H1 (cell line): ENCODE measurements at regions not wholly inside any gene's neighbourhood (a gene's known extent, or its start where the extent isn't known, plus 50 kb on each side); places are given as distances from the start of the nearest gene placed in this dataset.

Experiments used
- CTCF ChIA-PET: fragments of 300-600 bp; sonication (Branson Sonifier 250); formaldehyde crosslinking; loops from one replicate; lab custom pipeline; 2021; ENCODE audit not compliant: partially characterized antibody; lab: Charles Lee
- POLR2A ChIA-PET: fragments of 300-600 bp; sonication (Branson Sonifier 250); formaldehyde crosslinking; loops from one replicate; lab custom pipeline; 2021; ENCODE audit warnings: inconsistent platforms; ENCODE audit not compliant: partially characterized antibody; lab: Charles Lee
- DNase-seq, 2 experiments: peaks; one replicate each; pipeline versions ENCODE4 v3.0.0 to v3.0.0-alpha.2; 2010 to 2022; ENCODE audit warnings: low spot score in 2 of 2, low read depth in 1 of 2, mixed read lengths in 1 of 2
- FAIRE-seq: peaks from 2 replicates; lab custom pipeline; 2011; peaks lifted over from hg19 to GRCh38; lab: Jason Lieb, UNC
- H2AFZ ChIP-seq: 2 replicates; pipeline ENCODE4 v1.8.1; 2012; ENCODE audit warnings: low read length, inconsistent platforms
- H2AK5ac ChIP-seq: 2 replicates; pipeline ENCODE4 v1.6.1; 2013; ENCODE audit warnings: low read depth, low read length
- H2BK120ac ChIP-seq: replicated peaks from 2 replicates; pipeline ENCODE3; 2013; ENCODE audit warnings: low read depth, low read length, inconsistent platforms
- H2BK12ac ChIP-seq: 2 replicates; pipeline ENCODE4 v1.6.1; 2013; ENCODE audit warnings: low read depth, low read length
- H2BK15ac ChIP-seq: 2 replicates; pipeline ENCODE4 v1.6.1; 2013; ENCODE audit warnings: low read length
- H2BK20ac ChIP-seq: 2 replicates; pipeline ENCODE4 v1.6.1; 2013; ENCODE audit warnings: low read length
- H2BK5ac ChIP-seq: 2 replicates; pipeline ENCODE4 v1.6.1; 2013; ENCODE audit warnings: low read depth, low read length
- H3K14ac ChIP-seq: 2 replicates; pipeline ENCODE4 v1.6.1; 2013; ENCODE audit warnings: inconsistent platforms; ENCODE audit not compliant: insufficient read length
- H3K18ac ChIP-seq: 2 replicates; pipeline ENCODE4 v1.6.1; 2013; ENCODE audit warnings: low read length; ENCODE audit errors: extremely low read depth
- H3K23ac ChIP-seq: 2 replicates; pipeline ENCODE4 v1.6.1; 2013; ENCODE audit warnings: inconsistent platforms; ENCODE audit not compliant: insufficient read length
- H3K23me2 ChIP-seq: 2 replicates; pipeline ENCODE4 v1.6.1; 2013; ENCODE audit warnings: low read depth, low read length
- H3K27ac ChIP-seq: 2 replicates; pipeline ENCODE4 v1.6.1; 2011; ENCODE audit warnings: low read depth, low read length, inconsistent platforms
- H3K27me3 ChIP-seq, 4 experiments: replicated peaks in 1 of 4; 1 replicate in 1 of 4; 2 replicates in 3 of 4; pipeline versions ENCODE4 v1.6.1 to v1.8.1; 2011 to 2013; ENCODE audit warnings: low read length in 3 of 4, mild to moderate bottlenecking in 3 of 4, inconsistent platforms in 2 of 4, mixed read lengths in 2 of 4, moderate library complexity in 1 of 4; ENCODE audit not compliant: control insufficient read depth in 3 of 4, insufficient read depth in 3 of 4; ENCODE audit errors: extremely low read depth in 1 of 4
- H3K36me3 ChIP-seq, 4 experiments: 2 replicates each; pipeline versions ENCODE4 v1.6.1 to v1.8.1; 2011 to 2013; ENCODE audit warnings: mild to moderate bottlenecking in 4 of 4, low read length in 3 of 4, moderate library complexity in 2 of 4, control low read depth in 1 of 4, inconsistent platforms in 1 of 4; ENCODE audit not compliant: insufficient read depth in 4 of 4, control insufficient read depth in 2 of 4
- H3K4ac ChIP-seq: replicated peaks from 2 replicates; pipeline ENCODE3; 2013; ENCODE audit warnings: low read length, low read depth, mixed read lengths, inconsistent platforms; ENCODE audit not compliant: insufficient read length
- H3K4me1 ChIP-seq, 4 experiments: replicated peaks in 1 of 4; 1 replicate in 1 of 4; 2 replicates in 3 of 4; pipeline versions ENCODE4 v1.6.1 to v1.8.1; 2011 to 2013; ENCODE audit warnings: low read length in 3 of 4, inconsistent platforms in 2 of 4, mixed read lengths in 1 of 4; ENCODE audit not compliant: insufficient read depth in 4 of 4, control insufficient read depth in 3 of 4
- H3K4me2 ChIP-seq, 2 experiments: 2 replicates each; pipeline versions ENCODE4 v1.6.1 to v1.8.1; 2011 to 2013; ENCODE audit warnings: low read depth in 2 of 2, low read length in 2 of 2, control low read depth in 1 of 2, inconsistent platforms in 1 of 2, mild to moderate bottlenecking in 1 of 2; ENCODE audit not compliant: insufficient read depth in 1 of 2
- H3K4me3 ChIP-seq, 4 experiments: fragments of 200-600, 300-600 bp in 1 of 4; sonication (generic), shearing (Covaris generic), sonication (Bioruptor Twin) in 1 of 4; 2 replicates each; pipeline versions ENCODE4 v1.5.1 to v1.8.1; 2011 to 2016; ENCODE audit warnings: low read length in 4 of 4, low read depth in 3 of 4, control low read depth in 2 of 4, inconsistent platforms in 2 of 4, mild to moderate bottlenecking in 2 of 4, mixed read lengths in 1 of 4, moderate library complexity in 1 of 4; ENCODE audit not compliant: insufficient read depth in 2 of 4; ENCODE audit errors: extremely low read depth in 1 of 4
- H3K56ac ChIP-seq: replicated peaks from 2 replicates; pipeline ENCODE3; 2013; ENCODE audit warnings: low read depth, mild to moderate bottlenecking, mixed read lengths, low read length, inconsistent platforms; ENCODE audit not compliant: insufficient read length
- H3K79me1 ChIP-seq: 2 replicates; pipeline ENCODE4 v1.6.1; 2013; ENCODE audit warnings: low read depth, low read length, control low read depth
- H3K79me2 ChIP-seq, 2 experiments: 2 replicates each; pipeline versions ENCODE4 v1.6.1 to v1.8.1; 2012 to 2013; ENCODE audit warnings: low read length in 2 of 2, mild to moderate bottlenecking in 2 of 2, inconsistent platforms in 1 of 2; ENCODE audit not compliant: insufficient read depth in 2 of 2, control insufficient read depth in 1 of 2
- H3K9ac ChIP-seq, 4 experiments: replicated peaks in 1 of 4; 1 replicate in 1 of 4; 2 replicates in 3 of 4; pipeline versions ENCODE4 v1.6.1 to v1.8.1; 2011 to 2013; ENCODE audit warnings: low read depth in 3 of 4, low read length in 3 of 4, control low read depth in 2 of 4, mild to moderate bottlenecking in 2 of 4, moderate library complexity in 2 of 4, inconsistent platforms in 1 of 4; ENCODE audit errors: extremely low read depth in 1 of 4
- H3K9me3 ChIP-seq, 2 experiments: 2 replicates each; pipeline versions ENCODE4 v1.6.1 to v1.8.1; 2012 to 2013; ENCODE audit warnings: mild to moderate bottlenecking in 2 of 2, moderate library complexity in 2 of 2, control low read depth in 1 of 2, inconsistent platforms in 1 of 2, low read depth in 1 of 2, low read length in 1 of 2, mixed read lengths in 1 of 2; ENCODE audit not compliant: insufficient read depth in 2 of 2
- H4K20me1 ChIP-seq, 2 experiments: replicated peaks in 1 of 2; 2 replicates each; pipeline versions ENCODE3 to v1.8.1; 2011 to 2013; ENCODE audit warnings: inconsistent platforms in 2 of 2, low read length in 2 of 2, mild to moderate bottlenecking in 1 of 2; ENCODE audit not compliant: insufficient read depth in 2 of 2, control insufficient read depth in 1 of 2
- H4K5ac ChIP-seq: 2 replicates; pipeline ENCODE4 v1.6.1; 2013; ENCODE audit warnings: low read length, low read depth, mixed read lengths, inconsistent platforms; ENCODE audit not compliant: insufficient read length
- H4K8ac ChIP-seq: 2 replicates; pipeline ENCODE4 v1.8.0; 2013; ENCODE audit warnings: mild to moderate bottlenecking, moderate library complexity, low read length, inconsistent platforms; ENCODE audit not compliant: insufficient read depth; ENCODE audit errors: extremely low read depth
- H4K91ac ChIP-seq: replicated peaks from 2 replicates; pipeline ENCODE3; 2013; ENCODE audit warnings: low read length, mixed read lengths, inconsistent platforms; ENCODE audit not compliant: insufficient read length
- CTBP2 ChIP-seq: IDR thresholded peaks from 2 replicates; pipeline ENCODE4 v1.7.0; 2011; ENCODE audit warnings: borderline replicate concordance, mild to moderate bottlenecking, moderate library complexity, mixed read lengths, low read length; ENCODE audit not compliant: insufficient read depth, insufficient read length
- POLR2A ChIP-seq, 2 experiments: IDR thresholded peaks; 1 replicate in 1 of 2; 2 replicates in 1 of 2; pipeline ENCODE4 v1.6.1; 2011; ENCODE audit warnings: low read depth in 2 of 2, low read length in 2 of 2, mild to moderate bottlenecking in 2 of 2; ENCODE audit errors: control extremely low read depth in 1 of 2
- POU5F1 ChIP-seq: IDR thresholded peaks from 2 replicates; pipeline ENCODE4 v1.6.1; 2011; ENCODE audit warnings: low read depth, mild to moderate bottlenecking, low read length, moderate library complexity
- RXRA ChIP-seq: IDR thresholded peaks from 2 replicates; pipeline ENCODE4 v1.6.1; 2011; ENCODE audit warnings: low read depth, mild to moderate bottlenecking, low read length, moderate library complexity; ENCODE audit not compliant: insufficient read depth
- SAP30 ChIP-seq: fragments of 300-600 bp; sonication (generic); IDR thresholded peaks from 2 replicates; pipeline ENCODE4 v1.7.1; 2012; ENCODE audit warnings: low read length, moderate library complexity, mild to moderate bottlenecking, inconsistent platforms; ENCODE audit not compliant: insufficient read depth, insufficient replicate concordance
- SIRT6 ChIP-seq: IDR thresholded peaks from one replicate; pipeline ENCODE4 v1.7.1; 2012; ENCODE audit warnings: low read length, inconsistent platforms
- SP1 ChIP-seq: IDR thresholded peaks from 2 replicates; pipeline ENCODE4 v1.6.1; 2011; ENCODE audit warnings: low read depth, low read length
- SP2 ChIP-seq: IDR thresholded peaks from 2 replicates; pipeline ENCODE4 v1.6.1; 2012; ENCODE audit warnings: mild to moderate bottlenecking, low read length, inconsistent platforms
- SUZ12 ChIP-seq: fragments of 200-600 bp; sonication (generic); IDR thresholded peaks from 2 replicates; pipeline ENCODE4 v1.6.1; 2012; ENCODE audit warnings: mild to moderate bottlenecking, inconsistent platforms, low read length, moderate library complexity, mixed read lengths
- WGBS, 2 experiments: shearing (Covaris generic) in 1 of 2; methylation state at CpG; one replicate each; pipeline versions ENCODE4 v1.1.6 to v1.1.7; 2013 to 2015; ENCODE audit warnings: low lambda C conversion rate in 2 of 2, mixed read lengths in 2 of 2, inconsistent platforms in 1 of 2, low coverage in 1 of 2, missing lambda C conversion rate in 1 of 2; ENCODE audit not compliant: insufficient replicate concordance in 2 of 2, insufficient coverage in 1 of 2, insufficient read length in 1 of 2; ENCODE audit errors: extremely low coverage in 1 of 2, missing lambda C conversion rate in 1 of 2; 5-methylcytosine and 5-hydroxymethylcytosine counted together
- TF ChIP-seq, protein P1 (sequence below): IDR thresholded peaks from 2 replicates; pipeline ENCODE4 v1.6.1; 2011; ENCODE audit warnings: low read length, improper control_type of control experiment

GRCh38 chr4:36773467-36773866 is 471.1 kb upstream of the NWD2 start:
- H3K23ac ChIP-seq = no peak overlapping the region
- no peaks in the 10 kb centered on the region for H3K27me3 ChIP-seq
- no peaks in the 10 kb centered on the region for H3K9me3 ChIP-seq
- CTCF ChIA-PET = interaction anchor here (0.6 to 1.4 kb wide), 3 partner anchors 15 to 351 kb away, joined by 3 to 4 read pairs (median 3); no protein-coding TSS in a partner anchor
- POLR2A ChIA-PET = no interaction called here
- H3K56ac ChIP-seq = no peak overlapping the region
- H2AFZ ChIP-seq = no peak overlapping the region
- H3K4me3 ChIP-seq = no peak overlapping the region
- H3K4me2 ChIP-seq = no peak overlapping the region
- H4K5ac ChIP-seq = no peak overlapping the region
- H3K14ac ChIP-seq = no peak overlapping the region
- H3K9ac ChIP-seq = no peak overlapping the region
- no peaks in the 10 kb centered on the region for H3K79me1 ChIP-seq
- H3K36me3 ChIP-seq = no peaks in the 10 kb centered on the region
- FAIRE-seq (no peak), DNase-seq (no peak)
- H2BK20ac ChIP-seq = no peak overlapping the region
- no peak overlapping the region for H2AK5ac ChIP-seq
- H3K27ac ChIP-seq = no peak overlapping the region
- H4K8ac ChIP-seq = no peak overlapping the region
- no peak for TF ChIP-seq POLR2A (IDR thresholded peaks at IDR 0.05; ENCODE audit: control extremely low read depth in 1 of 2, low read depth in 2 of 2, low read length in 2 of 2)
- TF ChIP-seq RXRA = no peak
- TF ChIP-seq SUZ12 = no peak
- TF ChIP-seq, protein P1, sequence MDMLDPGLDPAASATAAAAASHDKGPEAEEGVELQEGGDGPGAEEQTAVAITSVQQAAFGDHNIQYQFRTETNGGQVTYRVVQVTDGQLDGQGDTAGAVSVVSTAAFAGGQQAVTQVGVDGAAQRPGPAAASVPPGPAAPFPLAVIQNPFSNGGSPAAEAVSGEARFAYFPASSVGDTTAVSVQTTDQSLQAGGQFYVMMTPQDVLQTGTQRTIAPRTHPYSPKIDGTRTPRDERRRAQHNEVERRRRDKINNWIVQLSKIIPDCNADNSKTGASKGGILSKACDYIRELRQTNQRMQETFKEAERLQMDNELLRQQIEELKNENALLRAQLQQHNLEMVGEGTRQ = no peak
- TF ChIP-seq SIRT6 = no peak
- TF ChIP-seq SAP30 = no peak
- no peak for TF ChIP-seq CTBP2
- no peak for TF ChIP-seq SP2
- no peak for TF ChIP-seq SP1
- TF ChIP-seq POU5F1 = no peak
- TF ChIP-seq, all 59 proteins: peak for 0
- 100% methylated on average over 2 of the region's 2 CpGs; no CpG with 5 or more reads in 1 of the 2 experiments for WGBS, 2 experiments
- Histone ChIP-seq H2BK120ac (no peak overlapping the region), H2BK15ac (no peak overlapping the region), H3K4me1 (no peaks in the 10 kb centered on the region), H2BK12ac (no peak overlapping the region), H2BK5ac (no peak overlapping the region), H3K23me2 (no peaks in the 10 kb centered on the region), H4K91ac (no peak overlapping the region), H3K79me2 (no peaks in the 10 kb centered on the region), H3K18ac (no peak overlapping the region), H4K20me1 (no peaks in the 10 kb centered on the region), H3K4ac (no peak overlapping the region)
